GM12891 (cell line): ENCODE measurements at regions not wholly inside any gene's neighbourhood (a gene's known extent, or its start where the extent isn't known, plus 50 kb on each side); places are given as distances from the start of the nearest gene placed in this dataset.

Source experiments
- POLR2A ChIP-seq: IDR thresholded peaks from 2 replicates; pipeline ENCODE4 v1.6.1; 2011; ENCODE audit warnings: low read depth, low read length, control low read depth
- POLR2AphosphoS5 ChIP-seq: IDR thresholded peaks from 2 replicates; pipeline ENCODE4 v1.6.1; 2011; ENCODE audit warnings: low read depth, low read length, control low read depth

GRCh38 chr2:82827426-82827825 is 1631.7 kb downstream of the SUCLG1 start:
- TF ChIP-seq POLR2A (no peak), POLR2AphosphoS5 (no peak)
